ENCODE measurements at regions not wholly inside any gene's neighbourhood (a gene's known extent, or its start where the extent isn't known, plus 50 kb on each side); places are given as distances from the start of the nearest gene placed in this dataset.

DNA sequence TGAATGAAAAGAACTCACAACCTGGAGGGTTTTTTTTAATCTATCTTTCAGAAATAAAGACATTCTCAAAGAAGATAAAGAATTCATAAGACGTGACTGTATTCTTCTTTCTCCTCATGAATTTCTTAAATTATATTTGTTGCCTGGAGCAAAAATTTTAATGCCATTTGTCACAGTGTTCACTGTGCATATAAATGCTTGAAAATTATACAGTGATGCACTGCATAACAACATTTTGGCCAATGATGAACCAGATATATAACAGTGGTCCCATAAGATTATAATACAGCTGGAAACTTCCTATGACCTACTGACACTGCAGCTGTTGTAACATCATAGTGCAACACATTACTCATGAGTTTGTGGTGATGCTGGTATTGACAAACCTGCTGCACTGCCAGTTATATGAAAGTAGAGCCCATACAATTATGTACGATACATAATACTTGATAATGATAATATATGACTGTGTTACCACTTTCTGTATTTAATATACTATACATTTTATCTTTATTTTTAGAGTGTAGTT is 67.3 kb downstream of the P2RY1 start:
- no peak for FAIRE-seq
- no peak for DNase-seq
- no peak overlapping the region for H3K27ac ChIP-seq (ENCODE audit: low read depth in 2 of 2, low read length in 2 of 2)
- H3K36me3 ChIP-seq (ENCODE audit: control insufficient read depth in 2 of 3, insufficient read depth in 3 of 3, low read length in 3 of 3): no peaks in the 10 kb centered on the region
- H3K4me1 ChIP-seq (ENCODE audit: control insufficient read depth in 2 of 3, insufficient read depth in 2 of 3, low read depth in 1 of 3, low read length in 3 of 3): no peaks in the 10 kb centered on the region
- intact Hi-C loops (cut with DNase I): no loop called here
- H3K27me3 ChIP-seq (ENCODE audit: control insufficient read depth, insufficient read depth, low read length): no peaks in the 10 kb centered on the region
- TF ChIP-seq, protein P1, sequence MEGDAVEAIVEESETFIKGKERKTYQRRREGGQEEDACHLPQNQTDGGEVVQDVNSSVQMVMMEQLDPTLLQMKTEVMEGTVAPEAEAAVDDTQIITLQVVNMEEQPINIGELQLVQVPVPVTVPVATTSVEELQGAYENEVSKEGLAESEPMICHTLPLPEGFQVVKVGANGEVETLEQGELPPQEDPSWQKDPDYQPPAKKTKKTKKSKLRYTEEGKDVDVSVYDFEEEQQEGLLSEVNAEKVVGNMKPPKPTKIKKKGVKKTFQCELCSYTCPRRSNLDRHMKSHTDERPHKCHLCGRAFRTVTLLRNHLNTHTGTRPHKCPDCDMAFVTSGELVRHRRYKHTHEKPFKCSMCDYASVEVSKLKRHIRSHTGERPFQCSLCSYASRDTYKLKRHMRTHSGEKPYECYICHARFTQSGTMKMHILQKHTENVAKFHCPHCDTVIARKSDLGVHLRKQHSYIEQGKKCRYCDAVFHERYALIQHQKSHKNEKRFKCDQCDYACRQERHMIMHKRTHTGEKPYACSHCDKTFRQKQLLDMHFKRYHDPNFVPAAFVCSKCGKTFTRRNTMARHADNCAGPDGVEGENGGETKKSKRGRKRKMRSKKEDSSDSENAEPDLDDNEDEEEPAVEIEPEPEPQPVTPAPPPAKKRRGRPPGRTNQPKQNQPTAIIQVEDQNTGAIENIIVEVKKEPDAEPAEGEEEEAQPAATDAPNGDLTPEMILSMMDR (IDR thresholded peaks at IDR 0.05; ENCODE audit: borderline replicate concordance, extremely low read depth, insufficient read depth): no peak
- H3K4me3 ChIP-seq (ENCODE audit: low read length in 3 of 3): no peak overlapping the region
- no peaks in the 10 kb centered on the region for H3K9me3 ChIP-seq (ENCODE audit: control insufficient read depth in 2 of 3, insufficient read depth in 1 of 3, low read length in 3 of 3)
- no peak overlapping the region for H3K9ac ChIP-seq (ENCODE audit: low read length in 3 of 3)

DNA sequence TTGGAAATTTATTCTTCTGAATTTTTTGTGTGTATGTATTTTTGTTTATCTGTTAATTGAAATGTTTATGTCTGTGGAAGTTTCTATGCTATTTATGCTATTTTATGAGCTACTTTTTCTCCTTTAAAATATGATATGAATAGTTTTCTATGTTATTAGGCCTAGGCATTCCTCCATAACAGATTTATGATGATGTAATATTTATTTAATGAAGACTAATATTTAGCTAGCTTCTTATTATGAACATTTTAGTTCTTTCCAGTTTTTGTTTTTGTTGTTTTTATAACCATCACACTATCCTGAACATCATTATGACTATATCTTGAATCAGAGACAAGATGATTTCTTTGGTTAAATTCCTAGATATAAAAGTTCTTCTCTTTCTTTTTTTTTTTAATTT is 70.7 kb downstream of the P2RY1 start:
- intact Hi-C loops (cut with DNase I): no loop called here

DNA sequence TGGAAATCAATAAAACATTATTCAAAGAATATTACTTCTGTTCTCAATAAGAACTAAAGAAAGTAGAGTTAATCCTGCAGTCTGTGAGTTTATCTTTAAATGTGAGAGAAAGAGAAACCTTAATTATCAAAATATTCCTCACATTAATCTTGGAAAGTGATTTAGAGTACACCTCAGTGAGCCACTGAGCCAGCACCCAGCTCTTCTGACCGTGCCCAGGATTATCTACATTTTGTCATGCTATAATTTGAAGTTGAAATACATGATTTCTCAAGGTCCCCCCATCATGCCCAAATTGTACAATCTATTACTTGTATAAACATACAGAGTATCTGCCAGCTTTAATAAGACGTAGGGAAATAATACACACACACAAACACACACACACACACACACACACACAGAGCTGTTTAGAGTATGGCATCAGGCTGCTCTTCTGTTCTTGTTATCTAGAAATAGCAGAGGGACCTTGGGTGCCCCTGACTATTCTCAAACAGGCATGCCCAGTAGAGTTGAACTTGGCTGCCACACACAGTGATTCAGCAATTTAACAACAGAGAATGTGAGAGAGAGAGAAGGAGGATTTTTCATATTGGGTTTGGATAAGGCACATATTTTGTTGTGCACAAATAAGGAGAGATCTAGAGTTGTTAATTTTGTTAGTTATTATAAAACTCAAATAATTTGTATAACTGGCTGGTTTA is 74.4 kb downstream of the P2RY1 start:
- intact Hi-C loops (cut with DNase I): no loop called here
- FAIRE-seq (no peak), DNase-seq (no peak)
- Histone ChIP-seq H3K27me3 (ENCODE audit: control insufficient read depth, insufficient read depth, low read length) (no peaks in the 10 kb centered on the region), H3K9ac (ENCODE audit: low read length in 3 of 3) (no peak overlapping the region), H3K36me3 (ENCODE audit: control insufficient read depth in 2 of 3, insufficient read depth in 3 of 3, low read length in 3 of 3) (no peaks in the 10 kb centered on the region), H3K4me1 (ENCODE audit: control insufficient read depth in 2 of 3, insufficient read depth in 2 of 3, low read depth in 1 of 3, low read length in 3 of 3) (no peaks in the 10 kb centered on the region), H3K4me3 (ENCODE audit: low read length in 3 of 3) (no peak overlapping the region), H3K27ac (ENCODE audit: low read depth in 2 of 2, low read length in 2 of 2) (no peak overlapping the region), H3K9me3 (ENCODE audit: control insufficient read depth in 2 of 3, insufficient read depth in 1 of 3, low read length in 3 of 3) (no peaks in the 10 kb centered on the region)
- TF ChIP-seq, protein P1 (IDR thresholded peaks at IDR 0.05; ENCODE audit: borderline replicate concordance, extremely low read depth, insufficient read depth): no peak

More for the DNA sequence above, 70.7 kb downstream of the P2RY1 start:
- no peak overlapping the region for H3K9ac ChIP-seq (ENCODE audit: low read length in 3 of 3)
- H3K9me3 ChIP-seq (ENCODE audit: control insufficient read depth in 2 of 3, insufficient read depth in 1 of 3, low read length in 3 of 3): no peaks in the 10 kb centered on the region
- no peaks in the 10 kb centered on the region for H3K27me3 ChIP-seq (ENCODE audit: control insufficient read depth, insufficient read depth, low read length)
- no peaks in the 10 kb centered on the region for H3K4me1 ChIP-seq (ENCODE audit: control insufficient read depth in 2 of 3, insufficient read depth in 2 of 3, low read depth in 1 of 3, low read length in 3 of 3)
- H3K27ac ChIP-seq (ENCODE audit: low read depth in 2 of 2, low read length in 2 of 2): no peak overlapping the region
- TF ChIP-seq, protein P1 (IDR thresholded peaks at IDR 0.05; ENCODE audit: borderline replicate concordance, extremely low read depth, insufficient read depth): no peak
- no peak overlapping the region for H3K4me3 ChIP-seq (ENCODE audit: low read length in 3 of 3)
- no peak for DNase-seq
- FAIRE-seq: no peak
- no peaks in the 10 kb centered on the region for H3K36me3 ChIP-seq (ENCODE audit: control insufficient read depth in 2 of 3, insufficient read depth in 3 of 3, low read length in 3 of 3)
